ENCODE measurements at regions not wholly inside any gene's neighbourhood (a gene's known extent, or its start where the extent isn't known, plus 50 kb on each side); places are given as distances from the start of the nearest gene placed in this dataset.
"Not testable (repeated sequence)": the region's sequence is repeated elsewhere in the genome, so short reads cannot be mapped to it uniquely, and the experiment has no call there.

- in situ Hi-C loops (cut with HindIII; ENCODE audit: low pct_unique_long_range_greater_than_20kb, low sequenced_read_pairs): no loop called here
Observed at GRCh38 chr16:87199379-87199778, 117.8 kb downstream of the C16orf95 start.

GRCh38 chr16:87199901-87200300, 117.3 kb downstream of the C16orf95 start:
- DNase-seq (ENCODE audit: low read depth, low spot score): no peak

More at GRCh38 chr16:87199379-87199778, 117.8 kb downstream of the C16orf95 start:
- DNase-seq (ENCODE audit: low read depth, low spot score): no peak

GRCh38 chr16:87200637-87201036, 116.6 kb downstream of the C16orf95 start:
- in situ Hi-C loops (cut with HindIII; ENCODE audit: low pct_unique_long_range_greater_than_20kb, low sequenced_read_pairs): no loop called here
- DNase-seq (ENCODE audit: low read depth, low spot score): no peak

More at GRCh38 chr16:87199901-87200300, 117.3 kb downstream of the C16orf95 start:
- in situ Hi-C loops (cut with HindIII; ENCODE audit: low pct_unique_long_range_greater_than_20kb, low sequenced_read_pairs): no loop called here

- in situ Hi-C loops (cut with HindIII; ENCODE audit: low pct_unique_long_range_greater_than_20kb, low sequenced_read_pairs): no loop called here
- peak; percentile 66 for DNase-seq (ENCODE audit: low read depth, low spot score)
Observed at GRCh38 chr16:87201052-87201451, 116.1 kb downstream of the C16orf95 start.

GRCh38 chr16:87201790-87202189, 115.4 kb downstream of the C16orf95 start:
- in situ Hi-C loops (cut with HindIII; ENCODE audit: low pct_unique_long_range_greater_than_20kb, low sequenced_read_pairs): no loop called here
- DNase-seq (ENCODE audit: low read depth, low spot score): no peak

- DNase-seq (ENCODE audit: low read depth, low spot score): no peak
- in situ Hi-C loops (cut with HindIII; ENCODE audit: low pct_unique_long_range_greater_than_20kb, low sequenced_read_pairs): no loop called here
Observed at GRCh38 chr16:87202346-87202745, 114.8 kb downstream of the C16orf95 start.

- peak; percentile 79 for DNase-seq (ENCODE audit: low read depth, low spot score)
- in situ Hi-C loops (cut with HindIII; ENCODE audit: low pct_unique_long_range_greater_than_20kb, low sequenced_read_pairs): no loop called here
Observed at GRCh38 chr16:87203060-87203656, 114.0 kb downstream of the C16orf95 start.

- DNase-seq (ENCODE audit: low read depth, low spot score): no peak
- in situ Hi-C loops (cut with HindIII; ENCODE audit: low pct_unique_long_range_greater_than_20kb, low sequenced_read_pairs): no loop called here
Observed at GRCh38 chr16:87206646-87207451, 110.3 kb downstream of the C16orf95 start.

GRCh38 chr16:87207509-87207908, 109.7 kb downstream of the C16orf95 start:
- in situ Hi-C loops (cut with HindIII; ENCODE audit: low pct_unique_long_range_greater_than_20kb, low sequenced_read_pairs): no loop called here
- no peak for DNase-seq (ENCODE audit: low read depth, low spot score)

- in situ Hi-C loops (cut with HindIII; ENCODE audit: low pct_unique_long_range_greater_than_20kb, low sequenced_read_pairs): no loop called here
- DNase-seq (ENCODE audit: low read depth, low spot score): no peak
Observed at GRCh38 chr16:87207965-87208364, 109.2 kb downstream of the C16orf95 start.

GRCh38 chr16:87208968-87209367, 108.2 kb downstream of the C16orf95 start:
- DNase-seq (ENCODE audit: low read depth, low spot score); in situ Hi-C loops (cut with HindIII; ENCODE audit: low pct_unique_long_range_greater_than_20kb, low sequenced_read_pairs): not testable (repeated sequence)

- DNase-seq (ENCODE audit: low read depth, low spot score): no peak
Observed at GRCh38 chr16:87209808-87210512, 107.2 kb downstream of the C16orf95 start.

GRCh38 chr16:87210894-87211293, 106.3 kb downstream of the C16orf95 start:
- no peak for DNase-seq (ENCODE audit: low read depth, low spot score)
- in situ Hi-C loops (cut with HindIII; ENCODE audit: low pct_unique_long_range_greater_than_20kb, low sequenced_read_pairs): no loop called here

More at GRCh38 chr16:87209808-87210512, 107.2 kb downstream of the C16orf95 start:
- in situ Hi-C loops (cut with HindIII; ENCODE audit: low pct_unique_long_range_greater_than_20kb, low sequenced_read_pairs): no loop called here

- DNase-seq (ENCODE audit: low read depth, low spot score): no peak
- in situ Hi-C loops (cut with HindIII; ENCODE audit: low pct_unique_long_range_greater_than_20kb, low sequenced_read_pairs): no loop called here
Observed at GRCh38 chr16:87212026-87212425, 105.2 kb downstream of the C16orf95 start.

GRCh38 chr16:87213536-87213935, 103.7 kb downstream of the C16orf95 start:
- in situ Hi-C loops (cut with HindIII; ENCODE audit: low pct_unique_long_range_greater_than_20kb, low sequenced_read_pairs): no loop called here

GRCh38 chr16:87216148-87216840, 100.9 kb downstream of the C16orf95 start:
- in situ Hi-C loops (cut with HindIII; ENCODE audit: low pct_unique_long_range_greater_than_20kb, low sequenced_read_pairs): no loop called here

More at GRCh38 chr16:87213536-87213935, 103.7 kb downstream of the C16orf95 start:
- DNase-seq (ENCODE audit: low read depth, low spot score): no peak

GRCh38 chr16:87216841-87217275, 100.3 kb downstream of the C16orf95 start:
- no peak for DNase-seq (ENCODE audit: low read depth, low spot score)
- in situ Hi-C loops (cut with HindIII; ENCODE audit: low pct_unique_long_range_greater_than_20kb, low sequenced_read_pairs): no loop called here

More at GRCh38 chr16:87216148-87216840, 100.9 kb downstream of the C16orf95 start:
- DNase-seq (ENCODE audit: low read depth, low spot score): no peak

GRCh38 chr16:87217802-87218201, 99.4 kb downstream of the C16orf95 start:
- in situ Hi-C loops (cut with HindIII; ENCODE audit: low pct_unique_long_range_greater_than_20kb, low sequenced_read_pairs); DNase-seq (ENCODE audit: low read depth, low spot score): not testable (repeated sequence)

Measured in SK-MEL-5 (cell line).